ENCODE measurements at regions not wholly inside any gene's neighbourhood (a gene's known extent, or its start where the extent isn't known, plus 50 kb on each side); places are given as distances from the start of the nearest gene placed in this dataset.
"Not testable (repeated sequence)": the region's sequence is repeated elsewhere in the genome, so short reads cannot be mapped to it uniquely, and the experiment has no call there.

- TF ChIP-seq CTCF, POLR2A (IDR thresholded peaks at IDR 0.05): not testable (repeated sequence)
Observed at GRCh38 chr14:22200131-22200530, 388.9 kb downstream of the DAD1 start.
